IMR-90 (cell line): ENCODE measurements at regions not wholly inside any gene's neighbourhood (a gene's known extent, or its start where the extent isn't known, plus 50 kb on each side); places are given as distances from the start of the nearest gene placed in this dataset.

Source experiments
- ATAC-seq: fragments of 200-7000 bp; cut with Tn5 transposase; 2 replicates; pipeline ENCODE4 v1.9.1; 2020; ENCODE audit warnings: low read depth, mild to moderate bottlenecking, moderate library complexity
- BruUV-seq: library from RNA; stranded (reverse); fragments of 400-500 nt; replicated peaks from 2 replicates; lab custom pipeline; 2021; lab: Mats Ljungman, UMichigan
- CTCF ChIA-PET: fragments of 300-600 bp; formaldehyde crosslinking; extraction: SDS; loops from one replicate; lab custom pipeline; 2021; ENCODE audit warnings: antibody characterized with exemption; lab: Yijun Ruan, JAX
- POLR2A ChIA-PET: fragments of 300-600 bp; sonication (Branson Sonifier 250); formaldehyde crosslinking; loops from one replicate; lab custom pipeline; 2022; ENCODE audit warnings: antibody characterized with exemption; ENCODE audit not compliant: unreplicated experiment; lab: Charles Lee
- DNase-seq: peaks from one replicate; pipeline ENCODE4 v3.0.0; 2013
- H2AFZ ChIP-seq: replicated peaks from 2 replicates; pipeline ENCODE3; 2013; ENCODE audit warnings: low read length, mild to moderate bottlenecking; ENCODE audit not compliant: poor library complexity
- H2AK5ac ChIP-seq: 2 replicates; pipeline ENCODE4 v1.6.1; 2013; ENCODE audit warnings: low read depth, low read length, inconsistent platforms
- H2AK9ac ChIP-seq: replicated peaks from 2 replicates; pipeline ENCODE3; 2013; ENCODE audit warnings: mild to moderate bottlenecking, low read depth, low read length, moderate library complexity; ENCODE audit not compliant: poor library complexity
- H2BK120ac ChIP-seq: 2 replicates; pipeline ENCODE4 v1.6.1; 2013; ENCODE audit warnings: low read depth, low read length, inconsistent platforms
- H2BK15ac ChIP-seq: 3 replicates; pipeline ENCODE4 v1.6.1; 2013; ENCODE audit warnings: low read depth, low read length, inconsistent platforms
- H2BK20ac ChIP-seq: 2 replicates; pipeline ENCODE4 v1.6.1; 2013; ENCODE audit warnings: low read depth, mild to moderate bottlenecking, inconsistent platforms, low read length, moderate library complexity
- H2BK5ac ChIP-seq: 2 replicates; pipeline ENCODE4 v1.6.1; 2013; ENCODE audit warnings: mild to moderate bottlenecking, low read depth, low read length, inconsistent platforms; ENCODE audit not compliant: poor library complexity, severe bottlenecking
- H3K14ac ChIP-seq: replicated peaks from 2 replicates; pipeline ENCODE4 v1.6.1; 2013; ENCODE audit warnings: low read depth, low read length, inconsistent platforms
- H3K18ac ChIP-seq: 2 replicates; pipeline ENCODE4 v1.6.1; 2013; ENCODE audit warnings: low read depth, low read length, control low read depth
- H3K23ac ChIP-seq: 2 replicates; pipeline ENCODE4 v1.6.1; 2013; ENCODE audit warnings: low read depth, low read length, inconsistent platforms
- H3K27ac ChIP-seq: 2 replicates; pipeline ENCODE4 v1.5.1; 2013; ENCODE audit warnings: mild to moderate bottlenecking, control low read depth, low read length; ENCODE audit not compliant: insufficient read depth
- H3K27me3 ChIP-seq: 2 replicates; pipeline ENCODE4 v1.6.1; 2013; ENCODE audit warnings: low read length; ENCODE audit not compliant: control insufficient read depth, insufficient read depth
- H3K36me3 ChIP-seq: 2 replicates; pipeline ENCODE4 v1.6.1; 2013; ENCODE audit warnings: low read length, mixed read lengths; ENCODE audit not compliant: control insufficient read depth, insufficient read depth
- H3K4ac ChIP-seq: 2 replicates; pipeline ENCODE4 v1.6.1; 2013; ENCODE audit warnings: low read depth, low read length, inconsistent platforms
- H3K4me1 ChIP-seq: 2 replicates; pipeline ENCODE4 v1.6.1; 2013; ENCODE audit warnings: low read length, mixed read lengths; ENCODE audit not compliant: control insufficient read depth, insufficient read depth
- H3K4me2 ChIP-seq: 2 replicates; pipeline ENCODE4 v1.6.1; 2013; ENCODE audit warnings: low read depth, mild to moderate bottlenecking, control low read depth, low read length, moderate library complexity
- H3K4me3 ChIP-seq: 2 replicates; pipeline ENCODE4 v1.5.1; 2013; ENCODE audit warnings: low read depth, mild to moderate bottlenecking, control low read depth, low read length, moderate library complexity; ENCODE audit not compliant: insufficient read depth
- H3K56ac ChIP-seq: 2 replicates; pipeline ENCODE4 v1.6.1; 2013; ENCODE audit warnings: low read length, inconsistent platforms; ENCODE audit not compliant: insufficient read depth; ENCODE audit errors: extremely low read depth
- H3K79me1 ChIP-seq, 2 experiments: 2 replicates each; pipeline ENCODE4 v1.6.1; 2013; ENCODE audit warnings: low read length in 2 of 2, inconsistent platforms in 1 of 2, low read depth in 1 of 2
- H3K9ac ChIP-seq: 2 replicates; pipeline ENCODE4 v1.6.1; 2013; ENCODE audit warnings: low read depth, low read length, control low read depth
- H3K9me1 ChIP-seq: 2 replicates; pipeline ENCODE4 v1.6.1; 2013; ENCODE audit warnings: low read length, inconsistent platforms; ENCODE audit not compliant: insufficient read depth
- H3K9me3 ChIP-seq: 2 replicates; pipeline ENCODE4 v1.6.1; 2013; ENCODE audit warnings: low read length; ENCODE audit not compliant: control insufficient read depth, insufficient read depth
- H4K20me1 ChIP-seq: 2 replicates; pipeline ENCODE4 v1.6.1; 2013; ENCODE audit warnings: low read length, inconsistent platforms; ENCODE audit not compliant: insufficient read depth
- H4K5ac ChIP-seq: 2 replicates; pipeline ENCODE4 v1.6.1; 2013; ENCODE audit warnings: mild to moderate bottlenecking, low read depth, low read length, control low read depth
- H4K8ac ChIP-seq, 2 experiments: 2 replicates each; pipeline ENCODE4 v1.6.1; 2013; ENCODE audit warnings: low read depth in 2 of 2, low read length in 2 of 2, control low read depth in 1 of 2, inconsistent platforms in 1 of 2
- H4K91ac ChIP-seq: 2 replicates; pipeline ENCODE4 v1.6.1; 2013; ENCODE audit warnings: low read depth, low read length, inconsistent platforms; ENCODE audit not compliant: insufficient read depth
- BHLHE40 ChIP-seq: fragments of 150-350 bp; IDR thresholded peaks from 2 replicates; pipeline ENCODE4 v1.6.1; 2016; ENCODE audit warnings: mild to moderate bottlenecking, low read depth, low read length
- FOS ChIP-seq: fragments of 150-350 bp; IDR thresholded peaks from 2 replicates; pipeline ENCODE4 v1.6.1; 2016; ENCODE audit warnings: low read depth, low read length
- MAFK ChIP-seq: IDR thresholded peaks from 2 replicates; pipeline ENCODE4 v1.6.1; 2012; ENCODE audit warnings: low read depth, low read length, improper control_type of control experiment
- MAZ ChIP-seq: IDR thresholded peaks from 2 replicates; pipeline ENCODE4 v1.6.1; 2012; ENCODE audit warnings: low read depth, mild to moderate bottlenecking, low read length, improper control_type of control experiment, moderate library complexity, borderline replicate concordance
- MXI1 ChIP-seq: IDR thresholded peaks from 2 replicates; pipeline ENCODE4 v1.6.1; 2012; ENCODE audit warnings: low read depth, mild to moderate bottlenecking, low read length, moderate library complexity, borderline replicate concordance
- RAD21 ChIP-seq: IDR thresholded peaks from 2 replicates; pipeline ENCODE4 v1.6.1; 2012; ENCODE audit warnings: low read length, improper control_type of control experiment
- RCOR1 ChIP-seq: IDR thresholded peaks from 2 replicates; pipeline ENCODE4 v1.6.1; 2012; ENCODE audit warnings: mild to moderate bottlenecking, low read length, improper control_type of control experiment; ENCODE audit not compliant: insufficient replicate concordance
- RFX5 ChIP-seq: IDR thresholded peaks from 2 replicates; pipeline ENCODE4 v1.8.0; 2012; ENCODE audit warnings: low read depth, mild to moderate bottlenecking, low read length, moderate library complexity
- SMC3 ChIP-seq: fragments of 150-350 bp; IDR thresholded peaks from 2 replicates; pipeline ENCODE4 v1.6.1; 2016; ENCODE audit warnings: low read depth, mild to moderate bottlenecking, antibody characterized with exemption, low read length, moderate library complexity
- WGBS, 2 experiments: methylation state at CpG; one replicate each; pipeline versions ENCODE4 v1.1.5 to v1.1.7; 2013; ENCODE audit warnings: missing lambda C conversion rate in 2 of 2; ENCODE audit not compliant: insufficient read length in 1 of 2; ENCODE audit errors: extremely low coverage in 2 of 2; 5-methylcytosine and 5-hydroxymethylcytosine counted together
- dilution Hi-C: fragments of 300-500 bp; cut with HindIII; formaldehyde crosslinking; loops from one replicate; pipeline ENCODE4 v1.14.3; 2018; ENCODE audit warnings: low sequenced_read_pairs; ENCODE audit not compliant: unreplicated experiment
- in situ Hi-C: fragments of 300-500 bp; cut with MboI; formaldehyde crosslinking; loops from 3 replicates; pipeline ENCODE4 v1.14.3; 2019; ENCODE audit warnings: low sequenced_read_pairs, inconsistent platforms, mixed read lengths
- intact Hi-C: fragments of 100-400 bp; cut with micrococcal nuclease; formaldehyde crosslinking; loops from 2 replicates; pipeline ENCODE4 v1.10.0; 2022

DNA sequence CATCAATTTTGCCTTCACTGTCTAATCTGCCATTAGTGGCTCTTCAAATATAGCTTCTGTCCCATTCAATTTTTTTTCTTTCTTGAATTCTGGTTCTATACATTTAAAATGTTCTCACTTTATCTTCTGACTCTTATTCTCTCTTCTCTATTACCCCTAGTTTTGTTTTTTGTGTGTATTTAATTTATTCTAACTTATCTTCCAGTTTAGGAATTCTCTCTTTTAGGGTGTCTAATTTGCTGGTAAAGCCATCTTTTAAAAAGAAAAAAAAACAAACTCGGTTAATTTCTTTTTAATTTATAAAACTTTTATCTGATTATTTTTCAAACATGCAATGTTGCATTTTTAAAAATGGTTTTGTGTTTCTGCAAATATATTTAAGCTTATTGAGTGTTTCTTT is 80.3 kb upstream of the OXGR1 start:
- Histone ChIP-seq H3K4me2 (no peak overlapping the region), H4K5ac (no peak overlapping the region), H3K4me3 (no peak overlapping the region), H2BK15ac (no peak overlapping the region), H3K4me1 (no peaks in the 10 kb centered on the region), H3K56ac (no peak overlapping the region), H3K9me1 (no peaks in the 10 kb centered on the region), H4K91ac (no peak overlapping the region), H4K8ac (no peak overlapping the region), H3K18ac (no peak overlapping the region), H2AFZ (no peak overlapping the region), H4K20me1 (no peaks in the 10 kb centered on the region), H3K4ac (no peak overlapping the region), H3K36me3 (no peaks in the 10 kb centered on the region), H3K79me1 (no peaks in the 10 kb centered on the region), H3K27me3 (peaks cover 3% of the 10 kb centered on the region), H2BK120ac (no peak overlapping the region), H2AK9ac (no peak overlapping the region), H3K9me3 (peaks cover 2% of the 10 kb centered on the region), H3K23ac (no peak overlapping the region), H2AK5ac (no peak overlapping the region), H3K14ac (no peak overlapping the region), H2BK20ac (no peak overlapping the region), H3K27ac (no peak overlapping the region), H3K9ac (no peak overlapping the region), H2BK5ac (no peak overlapping the region)
- WGBS, 2 experiments: no CpG with 5 or more reads among the region's 1 CpG
- DNase-seq: no peak
- no TSS peak for BruUV-seq
- ChIA-PET CTCF (no interaction called here), POLR2A (no interaction called here)
- TF ChIP-seq MAZ (no peak), BHLHE40 (no peak), RCOR1 (no peak), MXI1 (no peak), FOS (no peak), MAFK (no peak), RFX5 (no peak), RAD21 (no peak), SMC3 (no peak)
- in situ Hi-C loops (no loop called here), dilution Hi-C loops (no loop called here), intact Hi-C loops (no loop called here)
- ATAC-seq: no peak
